WTC11 (cell line): ENCODE measurements at regions not wholly inside any gene's neighbourhood (a gene's known extent, or its start where the extent isn't known, plus 50 kb on each side); places are given as distances from the start of the nearest gene placed in this dataset.
"Not testable (repeated sequence)": the region's sequence is repeated elsewhere in the genome, so short reads cannot be mapped to it uniquely, and the experiment has no call there.

Source experiments
- ATAC-seq: fragments of 200-7000 bp; cut with Tn5 transposase; 2 replicates; pipeline ENCODE4 v1.10.0; 2021; ENCODE audit warnings: mild to moderate bottlenecking, moderate library complexity
- CTCF ChIA-PET: fragments of 300-600 bp; sonication (Branson Sonifier 250); formaldehyde crosslinking; loops from one replicate; lab custom pipeline; 2021; ENCODE audit warnings: antibody characterized with exemption; lab: Charles Lee
- POLR2A ChIA-PET: fragments of 350-600 bp; sonication (Branson Sonifier 250); formaldehyde crosslinking; loops from one replicate; lab custom pipeline; 2021; ENCODE audit warnings: antibody characterized with exemption; lab: Charles Lee
- DNase-seq: peaks from one replicate; pipeline ENCODE4 v3.0.0; 2021; ENCODE audit warnings: low spot score
- H3K27ac Mint-ChIP-seq: 2 replicates; pipeline ENCODE4 v1.8.0; 2021; ENCODE audit warnings: mixed read lengths
- H3K27me3 Mint-ChIP-seq: 2 replicates; pipeline ENCODE4 v1.8.0; 2021; ENCODE audit warnings: low read depth, mild to moderate bottlenecking, moderate library complexity, mixed read lengths
- H3K36me3 Mint-ChIP-seq: 2 replicates; pipeline ENCODE4 v1.8.0; 2021; ENCODE audit warnings: mixed read lengths
- H3K4me1 Mint-ChIP-seq: 2 replicates; pipeline ENCODE4 v1.8.0; 2022; ENCODE audit warnings: mixed read lengths
- H3K4me3 Mint-ChIP-seq: 2 replicates; pipeline ENCODE4 v1.8.0; 2021; ENCODE audit warnings: mild to moderate bottlenecking, moderate library complexity, mixed read lengths
- H3K9me3 Mint-ChIP-seq: 2 replicates; pipeline ENCODE4 v1.8.0; 2021; ENCODE audit warnings: mixed read lengths
- CBFB ChIP-seq: sonication (generic); formaldehyde crosslinking; IDR thresholded peaks from 2 replicates; pipeline ENCODE4 v1.8.1; 2022; ENCODE audit warnings: mild to moderate bottlenecking, low read depth, missing genetic modification reagents
- CREB1 ChIP-seq: sonication (generic); formaldehyde crosslinking; IDR thresholded peaks from 2 replicates; pipeline ENCODE4 v1.8.0; 2023; ENCODE audit warnings: mild to moderate bottlenecking, missing genetic modification reagents
- E2F1 ChIP-seq: sonication (generic); formaldehyde crosslinking; IDR thresholded peaks from 2 replicates; pipeline ENCODE4 v1.8.0; 2022; ENCODE audit warnings: mild to moderate bottlenecking, missing genetic modification reagents
- FOXK1 ChIP-seq: sonication (generic); formaldehyde crosslinking; IDR thresholded peaks from 2 replicates; pipeline ENCODE4 v1.8.0; 2022; ENCODE audit warnings: mild to moderate bottlenecking, moderate library complexity, missing genetic modification reagents
- HMGA2 ChIP-seq: fragments of 250-450 bp; sonication (Bioruptor Pico); IDR thresholded peaks from 2 replicates; pipeline ENCODE4 v1.4.0; 2021; ENCODE audit warnings: mild to moderate bottlenecking, moderate library complexity
- IRF2 ChIP-seq: sonication (generic); formaldehyde crosslinking; IDR thresholded peaks from 2 replicates; pipeline ENCODE4 v1.8.0; 2022; ENCODE audit warnings: low read depth, missing genetic modification reagents, borderline replicate concordance
- NFATC4 ChIP-seq: fragments of 250-450 bp; sonication (Bioruptor Pico); IDR thresholded peaks from 2 replicates; pipeline ENCODE4 v1.9.0; 2021; ENCODE audit warnings: mild to moderate bottlenecking
- PRDM15 ChIP-seq: sonication (generic); formaldehyde crosslinking; IDR thresholded peaks from 2 replicates; pipeline ENCODE4 v1.8.0; 2022; ENCODE audit warnings: missing genetic modification reagents
- RORB ChIP-seq: fragments of 250-450 bp; sonication (Bioruptor Pico); IDR thresholded peaks from 2 replicates; pipeline ENCODE4 v1.9.0; 2021; ENCODE audit warnings: mild to moderate bottlenecking
- TEAD4 ChIP-seq: sonication (generic); formaldehyde crosslinking; IDR thresholded peaks from 2 replicates; pipeline ENCODE4 v1.8.0; 2022; ENCODE audit warnings: mild to moderate bottlenecking, missing genetic modification reagents
- USF2 ChIP-seq: sonication (generic); formaldehyde crosslinking; IDR thresholded peaks from 2 replicates; pipeline ENCODE4 v1.8.1; 2023; ENCODE audit warnings: mild to moderate bottlenecking, missing genetic modification reagents, moderate library complexity
- ZNF416 ChIP-seq: fragments of 250-450 bp; sonication (Bioruptor Pico); IDR thresholded peaks from 2 replicates; pipeline ENCODE4 v1.9.0; 2021; ENCODE audit warnings: mild to moderate bottlenecking, inconsistent platforms
- TF ChIP-seq, protein P1 (sequence below): fragments of 200-600 bp; IDR thresholded peaks from 2 replicates; pipeline ENCODE4 v1.8.0; 2022; ENCODE audit warnings: antibody characterized with exemption

DNA sequence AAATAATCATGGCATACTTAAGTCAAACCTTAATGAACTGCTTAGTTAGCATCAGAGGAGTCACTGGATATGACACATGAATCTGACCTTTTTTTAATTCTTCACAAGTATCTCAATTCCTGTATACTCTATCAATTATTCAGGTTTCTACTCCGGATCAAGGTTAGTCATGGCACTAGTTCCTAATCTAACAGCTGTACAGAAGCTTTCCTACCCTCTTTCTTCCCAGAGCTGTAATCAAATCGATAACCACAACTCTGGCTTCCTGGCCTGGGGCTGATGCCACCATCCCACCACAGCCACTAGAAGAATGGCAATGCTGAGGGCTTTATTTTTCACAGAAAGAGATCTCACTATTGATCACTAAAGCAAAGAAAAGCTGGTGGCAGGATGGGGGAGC, 718.5 kb downstream of the SMARCA1 start:
- POLR2A ChIA-PET, result no interaction called here
- Mint-ChIP-seq H3K27me3 (no peaks in the 10 kb centered on the region), H3K36me3 (peaks cover 20% of the 10 kb centered on the region), H3K9me3 (peaks cover 27% of the 10 kb centered on the region), H3K4me1 (peaks cover 5% of the 10 kb centered on the region), H3K27ac (no peak overlapping the region), H3K4me3 (no peak overlapping the region)
- CTCF ChIA-PET, result no interaction called here
- DNase-seq (no peak), ATAC-seq (no peak)
- no peak for TF ChIP-seq CBFB
- no peak for TF ChIP-seq E2F1 (CRISPR knock-in tag)

DNA sequence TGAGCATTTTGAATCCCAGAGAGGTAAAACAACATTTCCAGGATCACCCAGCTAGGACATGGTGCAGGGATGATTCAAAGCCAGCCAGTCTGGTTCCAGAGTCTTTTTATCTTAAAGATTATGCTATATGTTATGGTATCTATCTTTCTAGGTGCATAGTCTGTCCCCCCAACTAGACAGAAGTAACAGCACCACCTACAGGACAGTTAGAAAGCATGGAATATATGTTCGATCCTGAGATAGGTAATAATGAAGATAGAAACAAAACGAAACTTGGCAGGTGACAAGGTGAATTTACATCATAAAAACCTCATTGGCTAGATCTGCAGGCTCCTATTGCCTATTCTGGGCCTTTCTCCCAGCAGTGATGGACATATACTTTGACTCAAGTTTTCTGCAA, 723.2 kb downstream of the SMARCA1 start:
- CTCF ChIA-PET, result no interaction called here
- DNase-seq (no peak), ATAC-seq (peak; percentile 65)
- no peak overlapping the region for H3K4me3 Mint-ChIP-seq
- peaks cover 15% of the 10 kb centered on the region for H3K9me3 Mint-ChIP-seq
- peaks cover 5% of the 10 kb centered on the region for H3K4me1 Mint-ChIP-seq
- H3K27ac Mint-ChIP-seq, result no peak overlapping the region
- peaks cover 3% of the 10 kb centered on the region; the same call in 1 of the 2 replicates for H3K36me3 Mint-ChIP-seq
- TF ChIP-seq, protein P1, sequence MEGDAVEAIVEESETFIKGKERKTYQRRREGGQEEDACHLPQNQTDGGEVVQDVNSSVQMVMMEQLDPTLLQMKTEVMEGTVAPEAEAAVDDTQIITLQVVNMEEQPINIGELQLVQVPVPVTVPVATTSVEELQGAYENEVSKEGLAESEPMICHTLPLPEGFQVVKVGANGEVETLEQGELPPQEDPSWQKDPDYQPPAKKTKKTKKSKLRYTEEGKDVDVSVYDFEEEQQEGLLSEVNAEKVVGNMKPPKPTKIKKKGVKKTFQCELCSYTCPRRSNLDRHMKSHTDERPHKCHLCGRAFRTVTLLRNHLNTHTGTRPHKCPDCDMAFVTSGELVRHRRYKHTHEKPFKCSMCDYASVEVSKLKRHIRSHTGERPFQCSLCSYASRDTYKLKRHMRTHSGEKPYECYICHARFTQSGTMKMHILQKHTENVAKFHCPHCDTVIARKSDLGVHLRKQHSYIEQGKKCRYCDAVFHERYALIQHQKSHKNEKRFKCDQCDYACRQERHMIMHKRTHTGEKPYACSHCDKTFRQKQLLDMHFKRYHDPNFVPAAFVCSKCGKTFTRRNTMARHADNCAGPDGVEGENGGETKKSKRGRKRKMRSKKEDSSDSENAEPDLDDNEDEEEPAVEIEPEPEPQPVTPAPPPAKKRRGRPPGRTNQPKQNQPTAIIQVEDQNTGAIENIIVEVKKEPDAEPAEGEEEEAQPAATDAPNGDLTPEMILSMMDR, result 0 out of 2 replicates have a peak, but pooled peaks have one; percentile 19
- TF ChIP-seq HMGA2 (CRISPR knock-in tag), result no peak
- TF ChIP-seq, all 79 proteins: peak for 1
- POLR2A ChIA-PET, result no interaction called here
- no peaks in the 10 kb centered on the region; the same call in 1 of the 2 replicates for H3K27me3 Mint-ChIP-seq

GRCh38 chrX:128783139-128783538, 730.9 kb upstream of the ACTRT1 start:
- peaks cover 11% of the 10 kb centered on the region for H3K9me3 Mint-ChIP-seq
- POLR2A ChIA-PET, H3K27ac Mint-ChIP-seq, ATAC-seq, H3K27me3 Mint-ChIP-seq: not testable (repeated sequence)
- peaks cover 21% of the 10 kb centered on the region for H3K36me3 Mint-ChIP-seq
- peak overlapping the region; percentile 61 for H3K4me3 Mint-ChIP-seq
- CTCF ChIA-PET, result interaction anchor here (0.9 kb wide), 1 partner anchor 164 kb away, joined by 3 read pairs; no protein-coding TSS in a partner anchor
- peak; percentile 6 for DNase-seq
- peaks cover 19% of the 10 kb centered on the region for H3K4me1 Mint-ChIP-seq

DNA sequence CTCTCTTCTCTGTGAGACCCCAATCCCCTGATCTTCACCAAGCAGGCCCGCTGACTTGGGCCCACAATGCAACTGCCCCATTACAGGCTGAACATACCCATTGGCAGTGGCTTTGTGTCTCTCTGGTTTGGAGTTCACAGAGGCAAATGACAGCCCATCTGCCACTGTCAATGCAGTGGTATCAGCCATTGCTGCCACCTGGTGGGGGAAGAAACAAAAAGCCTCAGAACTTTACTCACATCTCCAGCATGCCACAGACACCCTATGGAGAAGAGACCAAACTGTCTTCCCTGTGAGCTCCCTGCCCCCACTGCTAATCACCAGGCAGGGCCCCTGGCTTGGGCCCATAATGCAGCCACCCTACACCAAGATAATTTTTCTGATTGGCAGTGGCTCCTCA, 729.3 kb upstream of the ACTRT1 start:
- peaks cover 37% of the 10 kb centered on the region for H3K36me3 Mint-ChIP-seq
- peak; percentile 40 for DNase-seq
- H3K27me3 Mint-ChIP-seq, result no peaks in the 10 kb centered on the region; the same call in 1 of the 2 replicates
- POLR2A ChIA-PET, result no interaction called here
- H3K4me1 Mint-ChIP-seq, result peaks cover 19% of the 10 kb centered on the region
- CTCF ChIA-PET, result interaction anchor here (0.6 to 1.7 kb wide), 9 partner anchors 27 to 659 kb away, joined by 3 to 8 read pairs (median 3); no protein-coding TSS in a partner anchor
- no peak overlapping the region for H3K27ac Mint-ChIP-seq
- peaks cover 27% of the 10 kb centered on the region for H3K9me3 Mint-ChIP-seq
- no peak overlapping the region for H3K4me3 Mint-ChIP-seq
- no peak for TF ChIP-seq NFATC4 (CRISPR knock-in tag)
- no peak for TF ChIP-seq PRDM15 (CRISPR knock-in tag)
- no peak for TF ChIP-seq RORB
- no peak for TF ChIP-seq CREB1 (CRISPR knock-in tag)
- no peak for TF ChIP-seq FOXK1 (CRISPR knock-in tag)
- no peak for TF ChIP-seq IRF2 (CRISPR knock-in tag)
- no peak for TF ChIP-seq USF2 (CRISPR knock-in tag)
- no peak for TF ChIP-seq ZNF416
- no peak for TF ChIP-seq TEAD4
- ATAC-seq, result peak; percentile 86
